ENCODE measurements at regions not wholly inside any gene's neighbourhood (a gene's known extent, or its start where the extent isn't known, plus 50 kb on each side); places are given as distances from the start of the nearest gene placed in this dataset.

DNA sequence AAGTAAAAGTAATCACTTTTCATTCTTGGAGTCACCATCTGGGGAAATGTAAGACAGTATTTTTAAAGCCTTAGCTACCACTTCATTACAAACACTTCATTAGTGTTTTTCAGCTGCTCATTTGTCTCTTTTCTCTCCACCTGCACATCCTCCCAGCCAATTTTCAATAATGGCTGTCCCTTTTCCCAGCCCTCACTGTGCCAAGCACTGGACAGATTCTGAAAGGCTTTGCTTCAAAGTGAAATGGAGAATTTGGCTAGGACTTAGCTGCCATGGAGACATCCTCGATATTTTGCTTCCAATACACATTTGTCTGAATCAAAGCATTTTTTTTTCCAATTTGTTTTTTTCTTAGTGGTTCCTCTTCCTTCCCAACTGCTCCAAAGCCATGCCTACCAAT lies 272.4 kb upstream of the NRXN1 start:
- TF ChIP-seq, protein P1, sequence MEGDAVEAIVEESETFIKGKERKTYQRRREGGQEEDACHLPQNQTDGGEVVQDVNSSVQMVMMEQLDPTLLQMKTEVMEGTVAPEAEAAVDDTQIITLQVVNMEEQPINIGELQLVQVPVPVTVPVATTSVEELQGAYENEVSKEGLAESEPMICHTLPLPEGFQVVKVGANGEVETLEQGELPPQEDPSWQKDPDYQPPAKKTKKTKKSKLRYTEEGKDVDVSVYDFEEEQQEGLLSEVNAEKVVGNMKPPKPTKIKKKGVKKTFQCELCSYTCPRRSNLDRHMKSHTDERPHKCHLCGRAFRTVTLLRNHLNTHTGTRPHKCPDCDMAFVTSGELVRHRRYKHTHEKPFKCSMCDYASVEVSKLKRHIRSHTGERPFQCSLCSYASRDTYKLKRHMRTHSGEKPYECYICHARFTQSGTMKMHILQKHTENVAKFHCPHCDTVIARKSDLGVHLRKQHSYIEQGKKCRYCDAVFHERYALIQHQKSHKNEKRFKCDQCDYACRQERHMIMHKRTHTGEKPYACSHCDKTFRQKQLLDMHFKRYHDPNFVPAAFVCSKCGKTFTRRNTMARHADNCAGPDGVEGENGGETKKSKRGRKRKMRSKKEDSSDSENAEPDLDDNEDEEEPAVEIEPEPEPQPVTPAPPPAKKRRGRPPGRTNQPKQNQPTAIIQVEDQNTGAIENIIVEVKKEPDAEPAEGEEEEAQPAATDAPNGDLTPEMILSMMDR (IDR thresholded peaks at IDR 0.05 in 4 of 5, conservative IDR thresholded peaks at IDR 0.05 in 1 of 5), result no peak
- no peak for TF ChIP-seq POLR2A (IDR thresholded peaks at IDR 0.05)

Data from gastrocnemius medialis (tissue), 4 donors.